ENCODE measurements at regions not wholly inside any gene's neighbourhood (a gene's known extent, or its start where the extent isn't known, plus 50 kb on each side); places are given as distances from the start of the nearest gene placed in this dataset.

DNA sequence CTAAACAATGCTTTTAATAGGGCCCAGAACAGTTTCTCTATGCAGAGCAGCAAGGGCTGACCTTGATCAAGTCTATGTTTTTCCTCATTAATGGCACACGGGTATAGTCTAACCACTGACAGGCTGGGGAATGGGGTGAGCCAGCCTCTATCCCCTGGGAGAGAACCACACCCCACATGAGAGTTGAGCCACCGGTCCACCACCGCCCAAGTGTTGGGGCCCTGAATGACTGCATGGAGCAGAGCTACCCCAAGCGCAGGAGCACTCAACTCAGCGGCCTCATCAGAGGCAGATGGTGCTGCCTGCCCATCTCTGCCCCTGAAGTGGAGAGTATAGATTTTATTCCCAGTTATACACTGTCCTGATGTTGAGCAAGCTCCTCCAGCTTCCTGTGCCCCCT is 247.9 kb upstream of the IRX1 start:
- H3K4me1 Mint-ChIP-seq = no peaks in the 10 kb centered on the region
- no peaks in the 10 kb centered on the region for H3K27me3 Mint-ChIP-seq
- ChIA-PET CTCF (no interaction called here), POLR2A (no interaction called here)
- no peak for DNase-seq
- no peaks in the 10 kb centered on the region for H3K36me3 Mint-ChIP-seq (ENCODE audit: low read depth)
- no peak overlapping the region for H3K4me3 Mint-ChIP-seq
- H3K9me3 Mint-ChIP-seq = peaks cover 21% of the 10 kb centered on the region
- no peak overlapping the region for H3K27ac Mint-ChIP-seq

DNA sequence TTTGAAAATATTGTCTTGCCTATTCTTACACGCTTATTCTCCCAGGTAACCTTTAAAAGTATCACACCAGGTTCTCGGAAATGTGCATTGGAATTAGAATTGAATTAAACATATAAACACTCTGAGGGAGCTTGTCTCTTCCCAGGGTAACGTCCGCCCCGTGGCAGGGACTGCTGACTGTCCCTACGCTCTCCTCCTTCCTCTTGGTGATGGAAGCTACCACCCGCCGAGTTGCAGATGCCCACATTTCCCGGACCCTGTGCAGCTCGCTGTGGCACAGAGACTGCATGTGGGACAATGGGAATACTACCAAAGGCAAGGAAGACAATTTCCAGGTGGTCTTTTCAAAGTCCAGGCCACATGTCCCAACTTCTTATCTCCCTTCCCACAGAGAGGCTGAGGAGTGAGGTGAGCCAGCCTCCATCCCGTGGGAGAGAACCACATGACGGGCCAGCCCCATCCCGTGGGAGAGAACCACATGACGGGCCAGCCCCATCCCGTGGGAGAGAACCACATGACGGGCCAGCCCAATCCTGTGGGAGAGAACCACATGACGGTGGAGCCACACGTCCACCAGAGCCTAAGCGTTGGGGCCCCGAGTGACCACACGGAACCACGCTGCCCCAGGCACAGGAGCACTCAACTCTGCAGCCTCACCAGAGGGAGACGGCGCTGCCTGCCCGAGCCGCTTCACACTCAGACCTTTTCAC is 249.4 kb upstream of the IRX1 start:
- ChIA-PET POLR2A (no interaction called here), CTCF (no interaction called here)
- Mint-ChIP-seq H3K9me3 (peaks cover 21% of the 10 kb centered on the region), H3K36me3 (ENCODE audit: low read depth) (no peaks in the 10 kb centered on the region), H3K4me3 (no peak overlapping the region), H3K4me1 (no peaks in the 10 kb centered on the region), H3K27ac (no peak overlapping the region), H3K27me3 (no peaks in the 10 kb centered on the region)
- DNase-seq = no peak

DNA sequence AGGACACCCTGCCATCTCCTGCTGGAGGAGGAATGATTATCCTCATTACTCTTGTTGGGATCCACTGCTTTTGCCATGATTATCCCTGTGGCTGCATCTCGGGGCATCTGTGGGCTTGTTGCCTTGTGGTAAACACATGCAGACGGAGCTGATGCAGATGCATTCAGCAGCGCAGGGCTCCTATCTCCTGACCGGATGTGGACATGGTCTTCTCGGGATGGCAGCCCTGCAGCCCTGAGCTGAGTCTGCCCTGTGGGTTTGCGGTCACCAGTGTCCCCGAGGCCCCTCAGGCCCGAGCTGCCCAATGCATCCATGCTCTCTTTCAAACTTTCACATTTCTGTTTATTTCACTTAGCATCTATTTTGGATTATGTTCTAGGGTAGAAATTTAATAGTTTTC is 250.4 kb upstream of the IRX1 start:
- no peaks in the 10 kb centered on the region for H3K4me1 Mint-ChIP-seq
- POLR2A ChIA-PET = no interaction called here
- CTCF ChIA-PET = no interaction called here
- DNase-seq = no peak
- no peaks in the 10 kb centered on the region for H3K36me3 Mint-ChIP-seq (ENCODE audit: low read depth)
- H3K27ac Mint-ChIP-seq = no peak overlapping the region
- no peaks in the 10 kb centered on the region for H3K27me3 Mint-ChIP-seq
- H3K9me3 Mint-ChIP-seq = peaks cover 20% of the 10 kb centered on the region
- no peak overlapping the region for H3K4me3 Mint-ChIP-seq

DNA sequence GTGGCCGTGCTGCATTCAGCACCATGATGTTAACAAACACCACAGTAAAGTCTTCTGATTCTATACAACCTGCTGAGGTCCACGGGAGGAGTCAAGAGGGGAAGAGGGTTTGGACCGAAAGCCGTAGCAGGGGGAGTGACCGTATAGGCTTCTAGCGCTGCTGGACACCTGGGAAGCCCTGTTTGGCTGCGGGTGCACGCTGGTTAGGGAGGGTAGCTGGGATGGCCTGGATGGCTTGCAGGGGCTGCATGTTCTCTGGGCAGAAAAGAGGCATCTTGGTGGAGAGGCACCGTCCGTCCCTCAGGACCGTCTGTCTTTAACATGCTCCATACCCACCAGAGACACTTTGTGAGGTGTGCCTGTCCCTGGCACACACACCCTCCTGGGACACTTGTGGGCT is 251.0 kb upstream of the IRX1 start:
- H3K27me3 Mint-ChIP-seq = no peaks in the 10 kb centered on the region
- POLR2A ChIA-PET = no interaction called here
- CTCF ChIA-PET = no interaction called here
- no peaks in the 10 kb centered on the region for H3K4me1 Mint-ChIP-seq
- no peaks in the 10 kb centered on the region for H3K36me3 Mint-ChIP-seq (ENCODE audit: low read depth)
- DNase-seq = no peak
- no peak overlapping the region for H3K27ac Mint-ChIP-seq
- H3K9me3 Mint-ChIP-seq = peaks cover 14% of the 10 kb centered on the region
- no peak overlapping the region for H3K4me3 Mint-ChIP-seq

DNA sequence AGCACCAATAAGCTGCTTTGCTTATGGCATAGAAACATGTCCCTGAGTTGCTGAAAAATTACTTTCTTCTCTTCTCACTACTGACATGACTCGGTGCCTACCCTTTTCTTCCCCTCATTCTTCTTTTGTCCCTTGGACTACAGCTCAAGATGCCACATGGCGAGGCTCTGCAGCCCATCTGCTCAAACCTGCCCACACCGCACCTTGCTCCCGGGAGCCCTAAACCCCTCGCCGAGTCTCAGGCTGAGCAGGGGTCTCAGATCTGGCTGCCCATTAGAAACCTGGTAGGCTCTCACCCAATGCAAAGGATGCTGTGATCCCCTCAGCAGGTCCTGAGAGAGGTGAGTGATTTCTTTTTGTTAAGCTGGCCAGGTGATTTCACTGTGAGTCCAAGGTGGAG is 251.7 kb upstream of the IRX1 start:
- peaks cover 12% of the 10 kb centered on the region for H3K9me3 Mint-ChIP-seq
- H3K4me3 Mint-ChIP-seq = no peak overlapping the region
- H3K27me3 Mint-ChIP-seq = no peaks in the 10 kb centered on the region
- no peak for DNase-seq
- no peaks in the 10 kb centered on the region for H3K36me3 Mint-ChIP-seq (ENCODE audit: low read depth)
- CTCF ChIA-PET = no interaction called here
- H3K4me1 Mint-ChIP-seq = no peaks in the 10 kb centered on the region
- POLR2A ChIA-PET = no interaction called here
- no peak overlapping the region for H3K27ac Mint-ChIP-seq

DNA sequence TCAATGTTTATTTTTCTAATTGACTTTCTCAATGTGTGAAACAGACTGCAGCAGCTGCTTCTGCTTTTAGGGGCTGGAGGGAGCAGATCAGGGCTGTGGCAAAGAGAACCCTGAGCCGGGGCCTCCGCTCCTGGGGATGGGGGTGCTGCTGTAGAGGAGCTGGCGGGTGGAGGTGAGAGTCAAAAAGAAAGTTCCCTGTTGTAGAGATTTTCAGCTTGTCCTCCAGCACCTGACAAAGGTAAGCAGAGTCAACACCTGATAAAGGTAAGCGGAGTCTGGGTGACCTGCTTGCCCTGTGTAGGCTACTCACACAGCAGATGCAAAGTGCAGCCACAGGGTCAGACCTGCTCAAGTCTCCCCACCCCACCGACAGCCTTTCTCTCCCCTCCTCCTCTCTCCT is 252.4 kb upstream of the IRX1 start:
- ChIA-PET POLR2A (no interaction called here), CTCF (no interaction called here)
- DNase-seq = no peak
- Mint-ChIP-seq H3K36me3 (ENCODE audit: low read depth) (no peaks in the 10 kb centered on the region), H3K27ac (no peak overlapping the region), H3K9me3 (peaks cover 12% of the 10 kb centered on the region), H3K4me1 (no peaks in the 10 kb centered on the region), H3K4me3 (no peak overlapping the region), H3K27me3 (no peaks in the 10 kb centered on the region)

DNA sequence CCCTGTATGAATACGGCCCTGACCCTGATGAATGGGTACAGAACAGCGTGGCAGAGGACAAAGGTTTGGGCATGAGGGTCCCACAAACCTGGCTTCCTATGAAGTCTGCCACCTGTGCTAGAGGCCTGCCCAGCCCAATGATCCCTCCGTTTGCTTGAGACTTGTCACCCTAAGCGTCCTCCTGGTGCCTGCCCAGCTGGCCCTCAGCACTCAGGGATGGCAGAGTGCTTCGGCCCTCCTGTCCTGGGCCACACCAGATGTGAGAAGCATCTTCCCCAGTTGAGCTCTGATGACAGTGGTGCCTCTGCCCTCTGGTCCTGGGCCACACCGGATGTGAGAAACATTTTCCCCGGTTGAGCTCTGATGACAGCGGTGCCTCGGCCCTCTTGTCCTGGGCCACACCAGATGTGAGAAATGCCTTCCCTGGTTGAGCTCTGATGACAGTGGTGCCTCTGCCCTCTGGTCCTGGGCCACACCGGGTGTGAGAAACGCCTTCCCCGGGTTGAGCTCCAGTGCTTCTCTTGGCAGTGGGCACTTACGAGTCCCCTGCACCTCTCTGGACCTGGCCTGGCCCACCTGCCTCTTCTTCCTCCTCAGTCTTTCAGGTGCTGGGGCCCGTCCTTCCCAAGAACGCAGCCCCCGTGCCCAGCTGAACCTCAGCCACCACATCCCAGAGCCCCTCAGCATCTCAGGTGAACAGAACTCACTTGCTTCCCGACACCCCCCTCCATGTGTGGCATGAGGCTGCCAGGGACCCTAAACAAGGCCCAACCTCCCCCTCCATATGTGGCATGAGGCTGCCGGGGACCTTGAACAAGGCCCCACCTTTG is 253.1 kb upstream of the IRX1 start:
- H3K4me3 Mint-ChIP-seq = no peak overlapping the region
- CTCF ChIA-PET = no interaction called here
- peaks cover 10% of the 10 kb centered on the region for H3K9me3 Mint-ChIP-seq
- no peaks in the 10 kb centered on the region for H3K4me1 Mint-ChIP-seq
- no peak overlapping the region for H3K27ac Mint-ChIP-seq
- no peaks in the 10 kb centered on the region for H3K27me3 Mint-ChIP-seq
- POLR2A ChIA-PET = no interaction called here
- no peak for DNase-seq
- H3K36me3 Mint-ChIP-seq (ENCODE audit: low read depth) = no peaks in the 10 kb centered on the region

DNA sequence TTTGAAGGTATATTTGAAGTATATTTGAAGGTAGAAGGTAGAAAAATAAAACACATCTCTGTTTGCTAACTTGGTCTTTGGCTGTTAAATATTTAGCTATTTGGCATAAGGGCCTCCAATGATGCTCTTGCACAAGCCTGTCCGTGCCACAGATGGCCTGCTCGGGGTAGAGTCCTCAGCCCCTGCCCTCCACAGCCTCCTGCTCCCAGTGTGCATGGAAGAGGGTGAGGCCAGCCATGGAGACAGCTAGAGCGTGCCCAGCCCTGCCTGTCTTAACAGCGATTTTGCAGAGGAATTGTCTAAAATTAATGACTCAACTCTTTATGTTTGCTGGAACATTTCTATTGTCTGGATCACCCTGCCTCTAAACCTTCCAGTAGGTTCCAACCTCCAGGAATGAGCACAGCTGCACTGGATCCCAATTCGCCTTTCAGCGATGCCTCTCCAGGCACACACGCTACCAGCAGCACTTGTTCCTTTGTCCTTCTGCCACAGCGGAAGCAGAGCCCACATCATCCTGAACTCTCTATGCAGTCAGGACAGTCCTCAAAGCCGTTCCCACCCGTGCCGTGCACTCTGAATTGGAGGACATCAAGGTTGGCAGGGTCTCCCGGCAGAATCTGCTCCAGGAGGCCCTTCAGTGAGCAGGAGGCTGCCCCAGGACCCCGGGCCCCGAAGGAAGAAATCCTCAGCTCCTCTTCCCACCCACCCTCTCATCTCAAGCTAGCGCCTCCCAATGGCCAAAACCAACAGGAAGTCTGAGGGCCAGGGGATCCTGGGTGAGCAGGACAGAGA is 254.0 kb upstream of the IRX1 start:
- no peaks in the 10 kb centered on the region for H3K36me3 Mint-ChIP-seq (ENCODE audit: low read depth)
- ChIA-PET POLR2A (no interaction called here), CTCF (no interaction called here)
- H3K27ac Mint-ChIP-seq = no peak overlapping the region
- H3K9me3 Mint-ChIP-seq = peaks cover 10% of the 10 kb centered on the region
- H3K4me3 Mint-ChIP-seq = no peak overlapping the region
- DNase-seq = no peak
- no peaks in the 10 kb centered on the region for H3K27me3 Mint-ChIP-seq
- H3K4me1 Mint-ChIP-seq = no peaks in the 10 kb centered on the region

DNA sequence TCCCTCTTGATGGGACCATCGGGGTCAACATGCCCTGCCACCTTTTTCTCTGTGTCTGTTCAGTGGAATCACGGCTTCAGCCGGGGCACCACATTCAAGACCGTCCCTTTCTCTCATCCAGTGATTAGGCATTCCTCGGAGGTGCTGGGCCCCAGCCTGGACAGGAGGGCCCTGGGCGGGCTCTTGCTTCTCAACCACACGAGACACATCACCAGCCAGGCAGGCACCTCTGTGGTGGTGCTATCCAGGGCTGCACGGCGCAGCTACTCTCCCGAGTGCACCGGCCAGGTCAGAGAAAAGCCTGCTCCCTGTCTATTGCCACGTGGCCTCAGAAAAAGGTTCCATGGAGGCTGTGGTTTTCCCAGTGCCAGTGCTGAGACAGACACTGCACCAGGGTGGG is 255.2 kb upstream of the IRX1 start:
- Mint-ChIP-seq H3K4me1 (no peaks in the 10 kb centered on the region), H3K27me3 (no peaks in the 10 kb centered on the region), H3K36me3 (ENCODE audit: low read depth) (no peaks in the 10 kb centered on the region), H3K4me3 (no peak overlapping the region), H3K27ac (no peak overlapping the region), H3K9me3 (peaks cover 7% of the 10 kb centered on the region)
- ChIA-PET POLR2A (no interaction called here), CTCF (no interaction called here)
- DNase-seq = no peak

DNA sequence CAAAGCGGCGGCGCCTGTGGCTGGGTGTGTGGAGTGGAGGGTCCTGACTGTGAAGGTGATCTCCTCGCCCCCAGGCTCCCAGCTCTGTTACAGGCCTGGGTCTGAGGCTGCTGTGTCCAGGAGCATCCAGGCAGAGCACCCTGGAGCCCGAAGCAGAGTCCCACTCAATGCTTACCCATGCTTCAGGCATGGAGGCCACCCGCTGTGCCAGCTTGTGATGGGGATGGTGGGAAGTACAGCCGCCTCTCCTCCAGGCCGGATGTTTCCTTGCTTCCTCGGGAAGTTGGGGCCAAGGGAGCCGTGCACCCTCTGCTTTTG is 255.9 kb upstream of the IRX1 start:
- CTCF ChIA-PET = no interaction called here
- H3K4me3 Mint-ChIP-seq = no peak overlapping the region

DNA sequence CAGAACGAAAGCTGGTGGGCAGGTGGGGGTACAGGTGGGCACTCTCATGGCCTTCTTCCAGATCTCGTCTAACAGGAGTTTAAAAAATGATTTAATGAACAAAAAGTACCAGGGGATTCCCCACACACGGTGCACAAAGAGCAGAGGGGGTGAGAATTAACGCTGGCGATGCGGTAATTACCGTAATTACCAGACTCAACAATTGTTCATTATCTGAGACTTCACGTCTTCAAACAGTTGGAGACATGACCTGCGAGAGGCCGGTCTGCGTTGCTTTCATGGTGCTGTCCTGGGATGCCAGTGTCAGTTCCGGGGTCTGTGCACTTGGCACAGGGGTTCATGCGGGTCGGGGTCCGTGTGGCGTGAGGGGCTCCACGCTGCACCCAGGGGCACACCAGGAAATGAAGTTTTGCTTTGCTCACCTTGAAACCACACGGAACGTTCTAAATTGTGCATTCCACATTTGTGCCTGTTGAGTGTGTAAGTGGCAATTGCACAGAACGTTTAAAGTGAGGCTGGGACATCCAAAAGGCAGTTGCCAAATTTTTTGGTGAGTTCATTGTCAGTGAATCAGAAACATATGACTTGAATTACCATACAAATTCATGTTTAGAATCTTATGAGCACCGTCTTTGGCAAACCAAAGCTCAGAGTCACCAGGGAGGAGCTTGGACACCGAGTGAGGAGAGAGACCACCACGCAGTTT is 256.4 kb upstream of the IRX1 start:
- Mint-ChIP-seq H3K27ac (no peak overlapping the region), H3K9me3 (peaks cover 7% of the 10 kb centered on the region), H3K4me3 (no peak overlapping the region), H3K27me3 (no peaks in the 10 kb centered on the region), H3K36me3 (ENCODE audit: low read depth) (no peaks in the 10 kb centered on the region), H3K4me1 (no peaks in the 10 kb centered on the region)
- ChIA-PET POLR2A (no interaction called here), CTCF (no interaction called here)
- no peak for DNase-seq

More for the DNA sequence above, 255.9 kb upstream of the IRX1 start:
- Mint-ChIP-seq H3K27me3 (no peaks in the 10 kb centered on the region), H3K9me3 (peaks cover 9% of the 10 kb centered on the region), H3K4me1 (no peaks in the 10 kb centered on the region), H3K36me3 (ENCODE audit: low read depth) (no peaks in the 10 kb centered on the region), H3K27ac (no peak overlapping the region)
- POLR2A ChIA-PET = no interaction called here
- DNase-seq = no peak

DNA sequence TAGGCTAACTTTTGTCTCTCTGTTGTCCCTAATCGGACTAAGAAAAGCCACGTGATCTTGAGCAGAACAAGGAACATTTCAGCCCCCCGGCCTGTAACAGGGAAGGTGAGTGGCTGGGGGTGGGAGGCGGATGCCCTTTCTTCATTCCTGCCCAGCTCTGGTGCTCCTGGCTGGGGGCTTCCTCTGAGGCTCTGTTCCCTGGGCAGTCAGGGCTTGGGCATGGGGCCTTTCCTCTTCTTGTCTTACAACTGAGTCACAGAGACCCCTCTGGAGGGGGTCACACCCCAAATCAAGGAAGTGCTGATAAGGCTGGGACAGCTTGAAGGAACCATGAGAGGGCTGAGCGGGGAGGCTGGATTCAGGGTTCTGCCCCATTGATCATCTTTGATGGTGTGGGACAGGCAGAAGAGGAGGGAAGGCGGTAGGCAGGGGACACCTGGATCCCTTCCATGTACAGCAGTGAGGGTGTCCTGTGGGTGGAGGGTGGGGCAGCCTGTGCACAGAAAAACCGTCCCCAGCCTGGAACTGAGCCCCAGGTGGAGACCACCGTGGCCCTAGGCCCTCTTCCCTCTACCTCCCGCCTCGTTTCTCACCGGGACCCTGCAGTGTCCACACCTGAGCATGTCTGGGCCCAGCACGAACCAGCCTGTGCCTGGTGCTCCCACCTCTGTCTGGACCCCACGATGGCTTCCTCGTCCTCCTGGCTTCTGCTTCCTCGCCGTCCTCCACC is 257.7 kb upstream of the IRX1 start:
- Mint-ChIP-seq H3K4me3 (no peak overlapping the region), H3K9me3 (peaks cover 5% of the 10 kb centered on the region), H3K36me3 (ENCODE audit: low read depth) (no peaks in the 10 kb centered on the region), H3K27me3 (no peaks in the 10 kb centered on the region), H3K27ac (no peak overlapping the region), H3K4me1 (no peaks in the 10 kb centered on the region)
- DNase-seq = no peak
- POLR2A ChIA-PET = no interaction called here
- CTCF ChIA-PET = no interaction called here

DNA sequence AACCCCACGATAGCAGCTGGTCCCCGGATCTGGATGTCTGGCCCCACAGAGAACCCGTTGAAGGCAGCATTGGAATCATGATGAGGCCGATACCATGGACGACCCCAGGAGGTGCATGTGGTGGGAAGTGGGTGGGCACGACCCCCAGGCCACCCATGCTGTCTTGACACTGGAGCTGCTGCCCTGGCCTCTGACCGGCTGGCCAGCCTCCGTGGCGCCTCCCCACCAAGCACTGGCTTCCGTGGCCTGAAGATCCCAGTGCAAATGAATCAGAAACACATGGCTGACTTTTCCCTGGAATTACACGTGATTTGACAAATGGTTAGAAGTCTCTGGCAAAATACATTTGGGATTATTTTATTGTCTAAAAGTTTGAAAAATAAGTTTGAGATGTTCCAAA is 259.0 kb upstream of the IRX1 start:
- H3K36me3 Mint-ChIP-seq (ENCODE audit: low read depth) = no peaks in the 10 kb centered on the region
- no peak for DNase-seq
- H3K9me3 Mint-ChIP-seq = peaks cover 10% of the 10 kb centered on the region
- CTCF ChIA-PET = no interaction called here
- H3K27ac Mint-ChIP-seq = no peak overlapping the region
- H3K4me1 Mint-ChIP-seq = no peaks in the 10 kb centered on the region
- H3K4me3 Mint-ChIP-seq = no peak overlapping the region
- no peaks in the 10 kb centered on the region for H3K27me3 Mint-ChIP-seq
- POLR2A ChIA-PET = no interaction called here
